Lung (tissue), 11 donors: ENCODE measurements at regions not wholly inside any gene's neighbourhood (a gene's known extent, or its start where the extent isn't known, plus 50 kb on each side); places are given as distances from the start of the nearest gene placed in this dataset.

ENCODE experiments used
- ATAC-seq: fragments of 200-7000 bp; cut with Tn5 transposase; one replicate; pipeline ENCODE4 v1.9.1; 2020; ENCODE audit warnings: moderate number of reproducible peaks; ENCODE audit not compliant: insufficient read depth, low FRiP score
- DNase-seq, 3 donors: peaks; one replicate each; pipeline ENCODE4 v3.0.0-alpha.2; 2013 to 2017
- H3K27ac ChIP-seq, 2 donors: one replicate each; pipeline ENCODE4 v1.5.1; 2013; ENCODE audit warnings: mild to moderate bottlenecking in 2 of 2, moderate library complexity in 2 of 2, control low read depth in 1 of 2, inconsistent platforms in 1 of 2, low read depth in 1 of 2, low read length in 1 of 2
- H3K27me3 ChIP-seq, 3 donors: one replicate each; pipeline ENCODE4 v1.5.1; 2013; ENCODE audit warnings: low read length in 2 of 3; ENCODE audit not compliant: control insufficient read depth in 3 of 3, insufficient read depth in 3 of 3
- H3K36me3 ChIP-seq, 4 donors: one replicate each; pipeline ENCODE4 v1.5.1; 2013; ENCODE audit warnings: low read length in 4 of 4, mild to moderate bottlenecking in 1 of 4, moderate library complexity in 1 of 4; ENCODE audit not compliant: control insufficient read depth in 4 of 4, insufficient read depth in 4 of 4
- H3K4me1 ChIP-seq, 5 donors: one replicate each; pipeline ENCODE4 v1.5.1; 2013; ENCODE audit warnings: low read length in 5 of 5, mild to moderate bottlenecking in 2 of 5, moderate library complexity in 1 of 5; ENCODE audit not compliant: control insufficient read depth in 5 of 5, insufficient read depth in 5 of 5
- H3K4me3 ChIP-seq: one replicate; pipeline ENCODE4 v1.5.1; 2013; ENCODE audit warnings: mild to moderate bottlenecking, control low read depth, moderate library complexity
- H3K9ac ChIP-seq, 2 donors: one replicate each; pipeline ENCODE4 v1.5.1; 2013; ENCODE audit warnings: low read length in 2 of 2, control low read depth in 1 of 2; ENCODE audit not compliant: insufficient read depth in 1 of 2
- H3K9me3 ChIP-seq, 4 donors: one replicate each; pipeline ENCODE4 v1.5.1; 2013; ENCODE audit warnings: low read length in 3 of 4, mild to moderate bottlenecking in 1 of 4, moderate library complexity in 1 of 4; ENCODE audit not compliant: control insufficient read depth in 4 of 4, insufficient read depth in 3 of 4
- WGBS, 2 donors: extraction: QIAGEN DNeasy Blood & Tissue Kit; methylation state at CpG; one replicate each; pipeline ENCODE4 v1.1.7; 2013; 5-methylcytosine and 5-hydroxymethylcytosine counted together
- TF ChIP-seq, protein P1 (sequence below): IDR thresholded peaks from 2 replicates; pipeline ENCODE4 v1.5.1; 2012; ENCODE audit warnings: mild to moderate bottlenecking; ENCODE audit errors: control extremely low read depth, extremely low read depth
- donor health status: control.
- donor health status: control.
- donor health status: Bipolar disorder and iron deficiency.
- donor health status: healthy.
- donor health status: DM: yes; HTN: yes; CAD: no.

DNA sequence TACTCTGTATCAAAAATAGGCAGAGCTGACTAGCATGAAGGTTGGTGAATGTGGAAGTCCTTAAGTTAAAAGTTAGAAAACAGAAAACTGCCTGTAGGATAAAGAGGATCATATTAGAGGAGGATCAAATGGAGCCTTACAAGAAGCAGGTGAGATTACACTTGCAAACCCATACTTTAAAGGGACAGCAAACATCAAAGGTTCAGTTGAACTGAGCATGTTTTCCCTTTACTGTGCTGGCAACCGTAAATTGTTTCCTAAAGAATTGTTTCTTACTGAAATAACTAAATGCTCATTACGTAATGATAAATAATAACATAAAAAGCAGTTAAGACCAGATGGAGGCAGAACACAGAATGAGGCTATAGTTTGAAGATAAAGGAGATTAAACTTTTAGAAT lies 465.3 kb upstream of the FTMT start:
- Histone ChIP-seq H3K27ac (no peak overlapping the region), H3K4me1 (peaks cover 0 to 7% (median 0%) of the 10 kb centered on the region in 5 donors), H3K27me3 (no peaks in the 10 kb centered on the region), H3K9me3 (no peaks in the 10 kb centered on the region), H3K36me3 (no peaks in the 10 kb centered on the region), H3K9ac (no peak overlapping the region), H3K4me3 (no peak overlapping the region)
- ATAC-seq (no peak), DNase-seq (peak in 2 of 3 donors; percentile 57 to 66)
- 38 to 42% methylated on average over 2 of the region's 2 CpGs for WGBS, 2 donors
- TF ChIP-seq, protein P1, sequence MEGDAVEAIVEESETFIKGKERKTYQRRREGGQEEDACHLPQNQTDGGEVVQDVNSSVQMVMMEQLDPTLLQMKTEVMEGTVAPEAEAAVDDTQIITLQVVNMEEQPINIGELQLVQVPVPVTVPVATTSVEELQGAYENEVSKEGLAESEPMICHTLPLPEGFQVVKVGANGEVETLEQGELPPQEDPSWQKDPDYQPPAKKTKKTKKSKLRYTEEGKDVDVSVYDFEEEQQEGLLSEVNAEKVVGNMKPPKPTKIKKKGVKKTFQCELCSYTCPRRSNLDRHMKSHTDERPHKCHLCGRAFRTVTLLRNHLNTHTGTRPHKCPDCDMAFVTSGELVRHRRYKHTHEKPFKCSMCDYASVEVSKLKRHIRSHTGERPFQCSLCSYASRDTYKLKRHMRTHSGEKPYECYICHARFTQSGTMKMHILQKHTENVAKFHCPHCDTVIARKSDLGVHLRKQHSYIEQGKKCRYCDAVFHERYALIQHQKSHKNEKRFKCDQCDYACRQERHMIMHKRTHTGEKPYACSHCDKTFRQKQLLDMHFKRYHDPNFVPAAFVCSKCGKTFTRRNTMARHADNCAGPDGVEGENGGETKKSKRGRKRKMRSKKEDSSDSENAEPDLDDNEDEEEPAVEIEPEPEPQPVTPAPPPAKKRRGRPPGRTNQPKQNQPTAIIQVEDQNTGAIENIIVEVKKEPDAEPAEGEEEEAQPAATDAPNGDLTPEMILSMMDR: no peak

DNA sequence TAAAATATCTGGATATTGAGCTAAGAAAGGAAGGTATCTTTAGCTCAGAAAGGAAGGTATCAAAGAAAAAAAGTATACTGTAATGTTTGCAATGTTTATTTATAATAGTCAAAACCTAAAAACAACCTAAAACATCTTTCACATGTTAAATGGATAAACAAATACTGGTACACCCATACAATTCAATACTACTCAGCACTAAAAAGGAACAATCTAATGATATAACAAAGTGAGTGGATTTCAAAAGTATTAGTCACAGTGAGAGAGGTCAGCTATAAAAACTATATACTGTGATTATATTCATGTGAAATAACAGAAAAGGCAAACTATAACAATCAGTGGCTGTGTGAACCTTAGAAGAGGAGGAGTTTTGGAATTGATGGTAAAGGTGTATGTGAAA lies 455.0 kb upstream of the FTMT start:
- Histone ChIP-seq H3K27me3 (no peaks in the 10 kb centered on the region), H3K9ac (no peak overlapping the region), H3K36me3 (no peaks in the 10 kb centered on the region), H3K4me3 (no peak overlapping the region), H3K4me1 (no peaks in the 10 kb centered on the region), H3K27ac (no peak overlapping the region), H3K9me3 (no peaks in the 10 kb centered on the region)
- ATAC-seq (no peak), DNase-seq (no peak)
- TF ChIP-seq, protein P1: no peak

DNA sequence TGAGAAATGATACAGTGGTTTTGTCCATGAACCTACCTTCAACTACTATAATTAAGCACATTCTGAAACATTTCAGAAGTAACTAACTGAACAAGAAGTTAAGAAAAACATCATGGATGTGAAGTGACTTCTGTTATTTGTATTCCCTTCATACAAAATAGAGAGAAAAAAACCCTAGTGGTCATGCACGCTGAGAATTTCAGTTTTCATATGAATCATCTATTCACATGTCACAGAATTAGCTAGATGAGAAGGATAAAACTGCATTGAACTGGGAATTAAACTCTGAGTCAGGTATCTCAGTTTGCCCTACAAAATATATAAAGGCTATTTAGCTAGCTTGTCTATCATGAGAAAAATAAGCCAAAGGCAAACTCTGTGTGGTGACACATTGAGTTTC lies 451.8 kb upstream of the FTMT start:
- ATAC-seq (no peak), DNase-seq (no peak)
- Histone ChIP-seq H3K27ac (no peak overlapping the region), H3K9me3 (peaks cover 0 to 6% (median 0%) of the 10 kb centered on the region in 4 donors), H3K9ac (no peak overlapping the region), H3K4me3 (no peak overlapping the region), H3K36me3 (no peaks in the 10 kb centered on the region), H3K4me1 (peaks cover 0 to 1% (median 0%) of the 10 kb centered on the region in 5 donors), H3K27me3 (no peaks in the 10 kb centered on the region)
- 67 to 86% methylated on average over 1 of the region's 1 CpG for WGBS, 2 donors
- TF ChIP-seq, protein P1: no peak

DNA sequence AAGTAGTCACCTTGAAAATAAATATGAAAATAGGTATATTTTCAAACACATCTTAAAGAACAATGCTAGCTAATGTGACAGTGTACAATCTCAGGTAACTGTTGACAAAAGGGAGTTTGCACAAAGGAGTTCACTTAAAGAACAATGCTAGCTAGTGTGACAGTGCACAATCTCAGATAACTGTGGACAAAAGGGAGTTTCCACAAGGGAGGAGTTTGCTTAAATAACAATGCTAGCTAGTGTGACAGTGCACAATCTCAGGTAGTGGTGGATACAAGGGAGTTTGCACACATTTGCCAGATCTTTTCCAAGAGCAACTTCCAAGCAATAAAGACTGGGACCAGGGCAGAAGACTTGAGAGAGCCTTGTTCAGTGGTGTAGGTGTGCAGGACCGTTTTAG lies 442.9 kb upstream of the FTMT start:
- ATAC-seq (no peak), DNase-seq (no peak)
- WGBS, 2 donors: 73 to 79% methylated on average over 1 of the region's 1 CpG
- TF ChIP-seq, protein P1: no peak
- no peak overlapping the region for H3K4me3 ChIP-seq
- no peak overlapping the region for H3K27ac ChIP-seq
- H3K9me3 ChIP-seq: no peaks in the 10 kb centered on the region
- no peaks in the 10 kb centered on the region for H3K36me3 ChIP-seq
- H3K27me3 ChIP-seq: no peaks in the 10 kb centered on the region
- H3K4me1 ChIP-seq: peaks cover 0 to 8% (median 0%) of the 10 kb centered on the region in 5 donors
- no peak overlapping the region for H3K9ac ChIP-seq
